AG04450 (cell line): ENCODE measurements at regions not wholly inside any gene's neighbourhood (a gene's known extent, or its start where the extent isn't known, plus 50 kb on each side); places are given as distances from the start of the nearest gene placed in this dataset.

Source experiments
- CTCF ChIA-PET: fragments of 300-600, 350-600 bp; formaldehyde crosslinking; extraction: SDS; loops from one replicate; lab custom pipeline; 2022; ENCODE audit warnings: antibody characterized with exemption, inconsistent platforms; lab: Charles Lee
- POLR2A ChIA-PET: fragments of 350-600 bp; formaldehyde crosslinking; extraction: SDS; loops from one replicate; lab custom pipeline; 2021; ENCODE audit warnings: antibody characterized with exemption, inconsistent platforms; lab: Yijun Ruan, JAX
- DNase-seq: peaks from one replicate; pipeline ENCODE4 v3.0.0-alpha.2; 2011; ENCODE audit warnings: low read depth, low spot score
- H3K27ac ChIP-seq: one replicate; pipeline ENCODE4 v1.5.1; 2012; ENCODE audit warnings: low read depth, low read length, control low read depth
- H3K27me3 ChIP-seq: one replicate; pipeline ENCODE4 v1.6.0; 2012; ENCODE audit warnings: low read length; ENCODE audit not compliant: control insufficient read depth, insufficient read depth
- H3K4me3 ChIP-seq: 2 replicates; pipeline ENCODE4 v1.5.1; 2011; ENCODE audit warnings: mild to moderate bottlenecking, low read depth, low read length, control low read depth
- H3K9me3 ChIP-seq: 2 replicates; pipeline ENCODE4 v1.5.1; 2012; ENCODE audit warnings: low read length; ENCODE audit not compliant: control insufficient read depth, insufficient read depth
- TF ChIP-seq, protein P1 (sequence below): IDR thresholded peaks from 2 replicates; pipeline ENCODE4 v1.5.1; 2011; ENCODE audit warnings: low read depth, low read length, control low read depth, inconsistent platforms

DNA sequence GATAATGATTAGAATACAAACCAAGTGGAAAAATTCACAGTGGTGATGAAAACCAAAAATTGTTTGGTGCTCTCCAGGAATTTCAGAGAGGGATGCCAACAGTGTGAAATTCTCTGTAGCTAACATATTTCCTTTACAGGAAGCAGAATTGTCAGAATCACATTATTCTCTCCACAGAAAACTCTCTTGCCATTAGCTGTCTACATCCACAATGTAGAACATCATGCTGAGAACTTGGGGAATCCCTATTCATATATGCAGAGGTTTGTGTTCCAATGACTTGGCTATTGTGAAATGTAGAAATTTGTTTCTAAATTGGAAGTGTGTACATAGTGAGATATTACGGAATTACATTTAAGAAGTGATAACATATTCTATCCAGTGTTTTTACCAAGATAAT is 142.0 kb downstream of the PCDH7 start:
- Histone ChIP-seq H3K4me3 (no peak overlapping the region), H3K27ac (no peak overlapping the region), H3K27me3 (no peaks in the 10 kb centered on the region), H3K9me3 (no peaks in the 10 kb centered on the region)
- ChIA-PET CTCF (no interaction called here), POLR2A (interaction anchor here (1.3 kb wide), 1 partner anchor 15 kb away, joined by 4 read pairs; no protein-coding TSS in a partner anchor)
- TF ChIP-seq, protein P1, sequence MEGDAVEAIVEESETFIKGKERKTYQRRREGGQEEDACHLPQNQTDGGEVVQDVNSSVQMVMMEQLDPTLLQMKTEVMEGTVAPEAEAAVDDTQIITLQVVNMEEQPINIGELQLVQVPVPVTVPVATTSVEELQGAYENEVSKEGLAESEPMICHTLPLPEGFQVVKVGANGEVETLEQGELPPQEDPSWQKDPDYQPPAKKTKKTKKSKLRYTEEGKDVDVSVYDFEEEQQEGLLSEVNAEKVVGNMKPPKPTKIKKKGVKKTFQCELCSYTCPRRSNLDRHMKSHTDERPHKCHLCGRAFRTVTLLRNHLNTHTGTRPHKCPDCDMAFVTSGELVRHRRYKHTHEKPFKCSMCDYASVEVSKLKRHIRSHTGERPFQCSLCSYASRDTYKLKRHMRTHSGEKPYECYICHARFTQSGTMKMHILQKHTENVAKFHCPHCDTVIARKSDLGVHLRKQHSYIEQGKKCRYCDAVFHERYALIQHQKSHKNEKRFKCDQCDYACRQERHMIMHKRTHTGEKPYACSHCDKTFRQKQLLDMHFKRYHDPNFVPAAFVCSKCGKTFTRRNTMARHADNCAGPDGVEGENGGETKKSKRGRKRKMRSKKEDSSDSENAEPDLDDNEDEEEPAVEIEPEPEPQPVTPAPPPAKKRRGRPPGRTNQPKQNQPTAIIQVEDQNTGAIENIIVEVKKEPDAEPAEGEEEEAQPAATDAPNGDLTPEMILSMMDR: no peak
- no peak for DNase-seq

DNA sequence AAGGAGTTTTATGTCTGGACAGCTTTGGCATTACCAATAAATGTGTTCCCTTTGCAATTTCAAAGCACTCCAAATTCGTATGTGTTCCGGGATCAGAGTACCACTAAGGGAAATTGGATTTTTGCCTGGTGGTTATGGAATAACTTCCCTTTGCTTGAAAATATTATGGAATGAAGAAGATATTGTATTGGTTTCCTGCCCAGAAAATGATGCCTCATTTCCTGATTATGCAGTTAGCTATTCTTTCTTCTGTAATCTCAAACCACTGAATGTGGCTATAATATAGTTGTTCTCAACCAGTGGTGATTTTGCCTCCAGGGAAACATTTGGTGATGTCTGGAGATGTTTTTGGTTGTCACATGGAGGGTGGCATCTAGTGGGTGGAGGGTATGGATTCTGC is 142.9 kb downstream of the PCDH7 start:
- Histone ChIP-seq H3K4me3 (no peak overlapping the region), H3K27me3 (no peaks in the 10 kb centered on the region), H3K27ac (no peak overlapping the region), H3K9me3 (no peaks in the 10 kb centered on the region)
- ChIA-PET POLR2A (no interaction called here), CTCF (no interaction called here)
- TF ChIP-seq, protein P1: no peak
- DNase-seq: no peak

DNA sequence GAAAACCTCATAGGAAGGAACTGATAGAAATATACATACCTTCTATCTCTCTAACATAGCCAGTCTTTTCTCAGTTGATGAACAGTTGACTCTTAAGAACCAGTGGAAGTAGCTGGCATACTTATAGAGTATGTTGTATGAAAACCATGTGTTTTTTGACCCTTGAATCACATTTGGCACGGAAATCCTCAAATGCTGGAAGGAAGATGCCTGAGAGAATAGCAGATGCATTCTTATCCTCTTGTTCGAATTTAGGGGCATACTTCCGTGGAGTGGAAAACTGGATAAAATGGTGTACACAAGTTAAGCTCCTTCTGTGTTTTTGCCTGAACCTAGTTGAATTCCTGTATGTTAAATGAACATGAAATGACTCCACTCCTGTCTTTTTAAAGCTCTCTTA is 145.5 kb downstream of the PCDH7 start:
- Histone ChIP-seq H3K27ac (no peak overlapping the region), H3K9me3 (no peaks in the 10 kb centered on the region), H3K4me3 (no peak overlapping the region), H3K27me3 (no peaks in the 10 kb centered on the region)
- CTCF ChIA-PET: interaction anchor here (1.1 to 1.6 kb wide), 2 partner anchors 13 to 144 kb away, joined by 3 to 5 read pairs; no protein-coding TSS in a partner anchor
- POLR2A ChIA-PET: interaction anchor here (1.8 kb wide), 1 partner anchor 148 kb away, joined by 10 read pairs; no protein-coding TSS in a partner anchor
- DNase-seq: no peak
- TF ChIP-seq, protein P1: no peak

GRCh38 chr4:30866346-30866745 is 146.2 kb downstream of the PCDH7 start:
- DNase-seq: no peak
- ChIA-PET POLR2A (interaction anchor here (0.7 to 1.8 kb wide), 2 partner anchors 148 to 162 kb away, joined by 5 to 10 read pairs; no protein-coding TSS in a partner anchor), CTCF (interaction anchor here (1.1 to 1.6 kb wide), 2 partner anchors 13 to 145 kb away, joined by 3 to 5 read pairs; no protein-coding TSS in a partner anchor)
- TF ChIP-seq, protein P1: no peak
- Histone ChIP-seq H3K27ac (no peak overlapping the region), H3K4me3 (no peak overlapping the region), H3K27me3 (no peaks in the 10 kb centered on the region), H3K9me3 (no peaks in the 10 kb centered on the region)

DNA sequence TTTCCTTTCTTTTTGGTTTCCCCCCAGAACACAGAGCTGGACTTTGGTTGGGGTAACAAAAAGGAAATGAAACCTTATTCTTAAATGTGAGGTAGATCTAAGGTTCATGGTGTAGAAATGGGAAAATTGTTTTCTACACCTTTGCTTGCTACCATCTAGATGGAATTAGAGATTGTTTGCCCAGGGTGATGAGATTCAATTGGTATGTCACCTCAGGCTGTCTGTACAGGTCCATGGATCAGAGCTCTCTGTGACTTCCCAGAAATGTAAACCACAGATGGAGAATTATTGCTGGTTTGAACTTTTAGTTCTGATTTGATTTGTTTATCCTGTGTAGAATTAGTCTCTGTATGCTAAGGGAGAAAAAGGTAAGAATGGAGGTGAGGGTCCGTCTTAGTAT is 146.7 kb downstream of the PCDH7 start:
- POLR2A ChIA-PET: interaction anchor here (1.8 kb wide), 1 partner anchor 149 kb away, joined by 10 read pairs; no protein-coding TSS in a partner anchor
- TF ChIP-seq, protein P1: no peak
- peak overlapping the region; percentile 32 for H3K27ac ChIP-seq

More for the DNA sequence above, 146.7 kb downstream of the PCDH7 start:
- Histone ChIP-seq H3K4me3 (no peak overlapping the region), H3K27me3 (no peaks in the 10 kb centered on the region), H3K9me3 (no peaks in the 10 kb centered on the region)
- CTCF ChIA-PET: interaction anchor here (1.6 kb wide), 1 partner anchor 145 kb away, joined by 5 read pairs; no protein-coding TSS in a partner anchor
- DNase-seq: no peak
